Right hindlimb (tissue), 1 donor: ENCODE measurements at regions not wholly inside any gene's neighbourhood (a gene's known extent, or its start where the extent isn't known, plus 50 kb on each side); places are given as distances from the start of the nearest gene placed in this dataset.

Experiments
- DNase-seq: peaks from one replicate; pipeline ENCODE4 v3.0.0-alpha.2; 2018

DNA sequence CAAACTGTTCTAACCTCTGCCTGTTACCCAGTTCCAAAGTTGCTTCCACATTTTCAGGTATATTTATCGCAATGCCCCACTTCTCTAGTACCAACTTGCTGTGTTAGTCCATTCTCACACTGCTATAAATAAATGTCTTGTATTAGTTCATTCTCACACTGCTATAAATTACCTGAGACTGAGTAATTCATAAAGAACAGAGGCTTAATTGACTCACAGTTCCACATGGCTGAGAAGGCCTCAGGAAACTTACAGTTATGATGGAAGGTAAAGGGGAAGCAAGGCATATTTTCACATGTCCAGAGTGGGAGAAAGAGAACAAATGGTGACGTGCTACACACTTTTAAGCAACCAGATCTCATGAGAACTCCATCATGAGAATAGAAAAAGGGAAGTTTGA is 130.4 kb upstream of the C11orf87 start:
- no peak for DNase-seq

DNA sequence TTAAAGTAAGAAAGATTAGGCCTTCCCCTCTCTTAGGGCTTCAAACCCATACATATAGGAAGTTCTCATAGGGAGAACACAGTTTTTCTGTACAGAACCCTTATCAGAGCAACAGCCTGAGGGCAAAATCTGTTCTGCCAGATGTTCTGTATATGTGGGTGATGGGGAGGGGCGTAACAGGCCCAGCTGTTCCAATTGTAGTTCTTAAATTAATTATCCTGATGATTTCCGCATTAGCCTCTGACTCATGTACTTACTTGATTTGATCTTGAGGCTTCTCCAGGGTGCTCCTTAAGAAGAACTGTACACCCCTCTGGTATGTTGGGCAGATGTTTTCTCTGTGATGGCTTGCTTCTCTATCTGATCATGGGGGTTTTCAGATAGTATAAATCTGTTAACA is 123.1 kb upstream of the C11orf87 start:
- no peak for DNase-seq

DNA sequence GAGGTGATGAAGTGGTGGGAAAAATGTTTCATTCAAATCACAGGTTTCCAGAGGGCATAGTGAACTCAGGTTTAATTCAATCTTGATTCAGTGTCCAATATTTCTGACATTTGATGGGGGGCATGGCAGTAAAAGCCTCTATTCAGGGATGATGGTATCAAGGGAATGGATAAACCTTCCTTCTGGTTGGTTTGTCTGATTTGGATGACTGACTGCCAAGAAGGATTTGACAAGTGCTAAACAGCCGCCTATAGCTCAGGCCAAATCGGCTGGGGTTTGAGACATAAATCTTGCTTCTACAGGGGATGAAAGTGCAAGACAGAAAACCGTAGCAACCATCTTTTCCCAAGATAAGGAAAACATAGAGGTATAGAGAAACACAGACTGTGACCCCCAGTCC is 121.8 kb upstream of the C11orf87 start:
- no peak for DNase-seq

DNA sequence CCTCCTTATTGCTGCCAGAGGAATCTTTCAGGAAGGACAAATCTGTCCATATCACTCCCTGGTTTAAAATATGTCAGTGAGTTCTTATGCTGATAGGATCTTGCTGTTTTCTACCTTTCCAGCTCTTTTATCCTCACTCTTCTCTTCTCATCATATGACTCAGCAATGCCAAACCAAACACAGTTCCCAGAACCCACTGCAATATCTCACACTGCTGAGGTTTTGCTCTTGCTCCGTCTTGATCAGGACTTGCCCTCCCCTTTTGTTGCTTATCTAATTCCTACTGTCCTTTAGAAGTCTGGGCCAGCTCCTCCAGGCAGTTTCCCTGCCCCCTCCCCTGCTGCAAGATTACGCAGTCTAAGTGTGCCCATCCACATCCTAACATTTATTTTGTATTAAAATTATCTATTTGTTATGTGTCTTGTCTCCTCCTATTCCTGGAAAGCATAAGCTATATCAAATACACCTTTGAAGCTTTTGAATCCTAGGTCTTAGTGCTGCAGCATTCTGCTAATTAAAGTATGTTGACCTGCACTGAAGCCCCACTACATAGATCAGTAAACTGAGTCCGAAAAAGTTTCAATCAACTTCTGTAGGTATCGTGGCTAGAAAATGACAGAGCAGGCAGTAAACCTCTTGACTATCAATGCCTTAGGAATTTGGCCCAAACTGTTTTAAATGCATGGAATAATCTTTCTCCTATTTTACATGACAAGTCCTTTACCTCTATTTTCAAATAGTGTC is 119.2 kb upstream of the C11orf87 start:
- no peak for DNase-seq

DNA sequence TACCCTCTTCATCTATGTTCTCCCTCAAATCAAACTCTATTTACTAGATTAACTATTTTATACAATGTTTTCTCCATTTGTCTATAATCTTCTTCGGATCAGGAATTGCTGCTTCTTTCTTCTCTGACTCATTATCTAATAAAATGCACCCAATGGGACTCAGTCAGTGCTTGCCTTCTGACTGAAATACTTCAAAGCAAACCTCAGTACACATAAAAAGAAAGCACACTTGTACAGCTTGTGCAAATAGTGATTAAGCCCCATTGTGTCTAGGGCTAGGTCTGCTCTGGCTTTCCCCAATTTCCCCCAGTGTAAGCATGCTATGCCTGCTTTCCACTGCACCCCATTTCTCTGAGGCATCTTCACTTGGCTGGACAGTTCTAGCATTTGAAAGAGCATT is 118.6 kb upstream of the C11orf87 start:
- no peak for DNase-seq

DNA sequence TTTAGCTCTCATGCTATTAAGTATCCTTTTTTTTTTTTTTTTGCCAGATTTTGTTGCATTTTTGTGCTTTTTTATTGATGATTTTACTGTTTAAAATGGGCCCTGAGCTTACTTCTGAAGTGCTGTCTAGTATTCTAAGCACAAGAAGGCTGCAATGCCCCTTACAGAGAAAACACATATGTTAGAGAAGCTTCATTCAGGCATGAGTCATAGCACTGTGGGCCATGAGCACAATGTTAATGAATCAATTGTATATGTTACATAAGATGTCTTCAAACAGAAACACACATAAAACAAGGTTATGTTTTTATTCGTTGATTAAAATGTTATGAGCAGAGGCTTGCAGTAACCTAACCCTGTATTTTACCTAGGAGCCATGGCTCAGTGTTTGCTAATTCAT is 117.8 kb upstream of the C11orf87 start:
- DNase-seq: no peak

DNA sequence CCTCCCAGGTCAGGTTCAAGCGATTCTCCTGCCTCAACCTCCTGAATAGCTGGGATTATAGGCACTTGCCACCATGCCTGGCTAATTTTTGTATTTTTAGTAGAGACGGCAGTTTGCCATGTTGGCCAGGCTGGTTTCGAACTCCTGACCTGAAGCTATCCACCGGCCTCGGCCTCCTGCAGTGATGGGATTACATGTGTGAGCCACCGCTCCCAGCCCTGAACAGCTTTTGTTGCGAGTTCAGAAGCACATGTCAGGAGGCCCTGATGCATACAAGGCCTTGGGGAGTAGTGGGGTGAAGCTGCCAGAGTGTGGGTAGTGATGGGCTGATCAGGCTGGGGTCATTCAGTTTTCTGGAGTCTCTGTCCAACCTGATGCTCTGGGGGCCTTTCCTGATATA is 117.0 kb upstream of the C11orf87 start:
- DNase-seq: no peak

DNA sequence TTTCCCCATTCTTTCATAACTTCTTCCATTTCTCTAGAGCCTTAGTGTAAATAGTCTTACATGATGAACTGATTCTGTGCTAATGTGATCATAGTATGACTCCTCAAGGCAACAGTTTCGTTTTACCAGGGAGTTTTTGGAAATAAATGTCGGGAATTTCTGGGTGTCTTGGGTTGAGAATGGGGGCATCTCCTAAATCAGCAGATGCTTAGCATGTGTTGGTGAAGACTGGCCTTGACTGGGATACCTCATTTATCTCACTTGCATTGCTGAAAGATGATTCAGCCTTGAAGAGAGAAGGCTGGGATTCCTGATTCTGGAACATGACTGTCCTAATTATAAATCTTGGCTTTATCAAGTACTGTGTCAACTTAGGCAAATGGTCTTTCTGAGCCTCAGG is 115.7 kb upstream of the C11orf87 start:
- no peak for DNase-seq

DNA sequence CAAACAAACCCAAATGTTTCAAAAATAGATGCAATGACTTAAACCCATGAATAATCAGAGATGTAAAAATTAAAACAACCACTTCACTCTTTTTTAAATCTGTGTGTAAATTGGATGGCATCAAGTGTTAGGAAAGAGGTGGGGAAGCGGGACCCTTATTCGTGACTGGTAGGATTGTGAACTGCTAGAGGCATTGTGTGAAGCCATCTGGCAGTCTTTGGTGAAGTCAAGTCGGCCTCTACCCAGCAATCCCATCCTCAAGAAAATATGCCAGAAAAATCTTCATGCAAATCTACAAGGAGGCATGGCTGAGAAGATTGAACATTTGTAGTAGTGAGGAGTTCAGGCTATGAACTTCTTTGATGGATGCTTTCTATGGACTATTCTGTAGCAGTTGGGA is 114.6 kb upstream of the C11orf87 start:
- no peak for DNase-seq

DNA sequence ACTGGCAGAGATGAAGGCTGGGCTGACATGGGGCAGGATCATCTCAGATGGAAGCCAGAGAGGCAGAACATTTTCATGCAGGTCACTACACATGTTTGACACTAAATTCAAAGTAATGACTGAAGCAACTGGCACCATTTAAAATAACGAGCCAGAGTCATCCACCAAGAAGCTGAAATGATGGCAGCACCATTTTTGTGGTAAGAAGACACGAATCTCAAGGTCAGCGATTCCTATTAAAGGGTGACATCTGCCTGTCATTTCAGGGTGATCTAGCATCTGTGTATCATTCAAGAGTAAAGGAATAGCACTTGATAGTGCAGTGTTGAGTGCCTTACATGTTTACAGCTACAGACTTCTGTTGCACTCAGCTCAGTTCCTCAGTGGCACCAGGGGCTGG is 113.4 kb upstream of the C11orf87 start:
- DNase-seq: no peak

DNA sequence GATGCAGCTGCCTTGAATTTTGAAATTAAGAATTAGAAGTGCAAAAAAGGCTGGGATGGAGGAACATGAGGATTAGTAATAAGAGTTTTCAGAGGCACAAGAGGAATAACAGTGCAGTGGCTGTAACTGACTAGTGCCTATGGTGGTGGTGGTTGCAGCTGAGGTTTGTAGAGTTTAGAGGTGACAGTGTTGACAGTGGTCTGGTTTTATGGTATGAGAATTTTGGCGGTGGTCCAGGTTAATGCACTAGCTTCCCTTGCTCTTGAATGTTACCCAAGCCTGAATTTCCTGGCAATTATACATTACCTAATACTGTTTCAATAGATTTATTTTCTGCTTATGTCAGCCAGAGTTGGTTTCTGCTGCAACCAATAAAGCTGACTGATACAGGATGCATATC is 112.8 kb upstream of the C11orf87 start:
- DNase-seq: no peak

DNA sequence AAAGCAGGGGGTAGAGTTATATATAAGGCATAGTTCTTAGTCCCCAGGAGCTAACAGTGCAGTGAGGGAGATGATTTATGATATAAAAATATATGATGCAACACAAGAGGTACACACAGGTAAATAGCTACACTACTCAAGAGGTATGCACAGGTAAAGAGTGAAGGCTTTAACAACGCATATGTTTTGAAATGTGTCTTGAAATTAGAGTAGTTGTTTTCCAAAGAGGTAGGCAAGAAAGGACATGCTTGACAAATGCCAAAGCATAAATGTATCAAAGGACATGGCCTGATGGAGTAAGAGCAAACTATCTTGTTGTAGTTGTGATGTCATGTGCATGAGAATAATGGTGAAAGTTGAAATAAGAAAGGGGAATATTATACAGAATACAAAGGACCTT is 104.3 kb upstream of the C11orf87 start:
- DNase-seq: no peak

DNA sequence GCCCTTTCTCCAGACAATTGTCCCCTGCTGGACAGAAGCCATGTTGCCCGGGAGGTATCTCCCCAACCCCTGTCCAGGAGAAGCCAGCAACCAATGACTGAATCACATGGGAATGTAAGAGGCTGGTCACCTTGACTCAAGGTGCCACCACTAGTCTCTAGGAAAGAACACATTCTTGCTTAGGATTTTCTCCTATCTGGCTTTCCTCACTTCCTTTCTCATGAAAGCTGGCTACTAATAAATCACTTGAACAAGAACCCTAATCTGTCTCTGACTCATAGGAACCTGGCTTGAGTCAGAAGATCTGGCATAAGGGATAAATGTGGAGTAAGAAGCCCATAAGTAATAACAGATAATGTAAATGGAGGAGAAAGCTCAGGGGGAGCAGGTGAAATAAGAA is 101.4 kb upstream of the C11orf87 start:
- no peak for DNase-seq

DNA sequence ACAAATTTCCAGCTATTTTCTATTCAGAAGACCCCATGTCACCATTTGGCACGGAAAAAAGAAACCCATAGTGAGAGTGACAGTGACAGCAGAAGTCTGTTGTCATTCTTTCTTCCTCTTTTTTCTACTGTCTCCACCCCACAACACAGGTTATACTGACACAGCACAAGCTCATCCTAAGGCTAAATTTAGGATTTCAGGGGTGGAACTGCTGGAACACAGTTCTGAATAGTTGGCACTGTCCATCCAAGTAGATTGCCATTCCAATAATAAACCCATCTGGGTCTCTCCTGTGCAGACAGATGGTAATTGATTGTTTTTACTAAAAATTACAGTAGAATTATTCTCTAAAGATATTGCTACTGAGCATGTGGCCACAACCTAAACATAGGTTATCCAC is 95.2 kb upstream of the C11orf87 start:
- DNase-seq: no peak

DNA sequence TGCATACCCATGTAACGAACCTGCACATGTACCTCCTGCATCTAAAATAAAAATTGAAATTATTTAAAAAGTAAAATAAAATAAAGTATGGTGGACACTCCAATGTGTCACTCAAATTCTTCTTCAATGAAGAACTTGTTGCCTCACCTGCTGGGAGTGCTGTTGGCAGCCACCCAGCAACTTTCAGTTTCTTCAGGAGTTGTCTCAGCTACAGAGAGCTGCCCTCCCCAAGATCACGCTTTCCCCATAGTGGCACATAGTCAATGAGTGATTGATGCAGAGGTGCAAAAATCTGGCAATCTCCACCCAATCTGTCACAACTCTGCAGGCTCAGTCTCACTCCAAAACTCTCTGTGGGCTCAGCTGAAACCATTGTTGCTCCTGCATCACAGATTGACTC is 92.3 kb upstream of the C11orf87 start:
- no peak for DNase-seq

DNA sequence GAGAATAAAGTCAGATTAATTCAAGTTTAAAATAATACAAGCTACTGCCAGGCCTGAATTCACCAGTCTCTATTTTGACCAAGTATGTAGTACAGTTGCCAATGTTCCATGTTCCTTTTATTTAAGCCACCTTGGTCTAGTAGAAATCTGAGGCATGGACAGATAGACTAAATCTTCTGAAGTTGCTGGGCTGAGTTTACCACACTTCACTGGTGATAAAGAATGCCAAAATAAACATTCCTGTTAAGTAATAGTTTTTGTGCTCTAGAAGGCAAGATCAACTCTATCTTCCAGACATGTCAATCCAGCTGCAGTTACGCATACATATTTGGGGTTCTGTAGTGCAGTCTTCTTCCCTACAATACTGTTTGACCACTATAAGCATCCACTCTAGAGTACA is 83.9 kb upstream of the C11orf87 start:
- DNase-seq: no peak

DNA sequence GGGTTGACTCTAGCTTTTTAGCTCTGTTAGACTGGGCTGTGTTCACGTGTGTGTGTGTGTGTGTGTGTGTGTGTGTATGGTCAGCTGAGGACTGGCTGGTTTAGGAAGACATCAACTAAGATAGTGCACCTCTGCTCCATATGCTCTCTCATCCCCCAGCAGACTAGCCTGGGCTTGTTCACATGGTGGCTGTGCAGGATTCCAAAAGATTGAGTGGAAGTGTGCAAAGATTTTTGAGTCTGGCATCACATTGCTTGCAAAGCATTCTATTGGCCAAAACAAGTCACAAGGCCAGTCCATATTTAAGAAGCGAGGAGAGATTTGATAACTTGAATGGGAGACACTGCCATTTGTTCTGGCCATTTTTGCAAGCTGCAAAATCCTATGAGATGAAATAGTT is 79.7 kb upstream of the C11orf87 start:
- no peak for DNase-seq

DNA sequence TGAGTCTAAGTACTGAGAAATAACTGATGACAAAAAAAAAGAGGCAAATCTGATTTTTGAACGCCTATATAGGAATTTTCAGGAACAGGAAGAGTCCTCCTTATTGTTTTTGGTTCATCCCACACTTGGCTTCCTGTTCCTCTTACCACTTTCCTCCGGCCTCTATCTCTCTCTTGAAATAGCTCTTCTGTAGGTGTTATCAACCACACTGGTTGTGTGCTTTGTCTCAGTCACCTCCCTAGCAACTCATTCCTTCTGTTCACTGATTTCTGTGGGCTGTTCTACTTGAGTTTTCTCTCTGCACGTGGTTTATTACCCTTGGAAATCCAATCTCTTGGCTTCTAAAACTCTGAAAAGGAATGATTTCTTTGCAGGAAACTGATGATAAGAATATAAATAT is 78.7 kb upstream of the C11orf87 start:
- DNase-seq: no peak

DNA sequence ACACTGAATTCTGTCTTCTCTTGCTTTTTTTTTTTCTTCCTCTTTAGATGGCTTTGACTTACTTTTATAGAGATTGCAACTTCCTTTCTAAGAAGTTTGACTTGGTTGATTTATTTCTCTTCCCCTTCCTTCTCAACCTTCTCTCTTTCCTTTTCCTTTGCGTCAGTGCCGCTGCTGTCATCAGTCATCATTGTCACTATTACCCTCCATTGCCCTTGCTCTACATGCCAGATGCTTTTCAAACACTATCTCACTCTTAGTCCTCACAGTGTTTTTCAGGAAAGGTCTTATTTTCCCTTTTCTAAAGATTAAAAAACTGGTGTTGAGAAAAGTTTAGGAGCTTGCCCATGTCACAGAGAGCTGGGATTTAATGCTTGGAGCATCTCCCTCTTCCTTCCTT is 74.7 kb upstream of the C11orf87 start:
- DNase-seq: no peak

DNA sequence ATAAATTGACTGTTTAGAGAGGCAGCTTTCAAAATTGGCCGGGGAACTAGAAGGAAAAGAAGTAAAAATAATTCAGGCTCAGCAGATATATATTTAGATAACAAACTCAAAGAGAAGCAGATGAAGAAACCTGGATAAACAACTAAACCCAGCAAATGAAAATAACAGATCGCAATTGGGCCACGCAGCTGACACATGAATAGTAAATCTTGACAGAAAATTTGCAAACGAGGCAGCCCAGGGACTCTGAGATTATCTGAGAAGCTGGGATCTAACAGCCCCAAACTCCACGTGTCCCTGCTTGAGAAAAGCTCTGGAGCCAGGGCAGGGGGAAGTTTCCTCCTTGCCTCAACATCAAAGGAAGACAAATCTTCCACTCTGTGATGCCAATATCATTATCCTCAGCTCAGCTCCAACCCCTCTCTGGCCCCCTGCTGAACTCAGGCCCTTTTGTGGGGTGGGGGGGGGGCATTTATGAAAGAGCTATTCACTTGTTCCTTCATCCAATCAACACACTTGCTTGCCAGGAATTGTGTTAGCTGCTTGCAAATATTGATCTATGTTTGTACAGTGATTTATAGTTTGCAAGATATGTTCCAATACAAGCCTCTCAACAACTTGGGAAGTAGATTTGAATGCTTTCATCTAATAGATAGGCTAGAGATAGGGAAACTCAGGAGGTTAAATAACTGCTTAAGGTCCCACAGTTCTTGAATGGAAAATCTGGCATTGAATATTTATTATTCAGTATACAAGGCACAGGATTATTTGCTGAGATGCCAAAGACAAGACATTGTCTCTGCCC is 72.5 kb upstream of the C11orf87 start:
- DNase-seq: no peak

DNA sequence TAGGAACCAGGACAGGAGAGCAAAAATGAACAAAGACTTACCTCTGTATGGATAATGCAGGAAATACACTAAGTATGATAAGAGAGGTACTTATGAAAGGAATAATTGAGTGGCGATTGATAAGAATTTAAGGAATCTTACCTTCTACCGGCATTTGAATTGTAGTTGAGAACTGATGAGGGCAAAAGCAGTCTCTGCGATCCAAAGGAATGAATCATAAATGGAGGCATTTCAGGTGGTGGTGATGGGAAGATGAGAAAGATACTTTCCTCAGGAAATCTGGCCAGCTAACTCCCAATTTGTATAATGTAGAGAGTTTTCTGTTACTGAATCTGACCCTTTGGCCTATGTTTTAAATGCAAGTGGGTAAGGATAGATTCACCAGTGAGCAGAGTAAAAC is 71.9 kb upstream of the C11orf87 start:
- no peak for DNase-seq

DNA sequence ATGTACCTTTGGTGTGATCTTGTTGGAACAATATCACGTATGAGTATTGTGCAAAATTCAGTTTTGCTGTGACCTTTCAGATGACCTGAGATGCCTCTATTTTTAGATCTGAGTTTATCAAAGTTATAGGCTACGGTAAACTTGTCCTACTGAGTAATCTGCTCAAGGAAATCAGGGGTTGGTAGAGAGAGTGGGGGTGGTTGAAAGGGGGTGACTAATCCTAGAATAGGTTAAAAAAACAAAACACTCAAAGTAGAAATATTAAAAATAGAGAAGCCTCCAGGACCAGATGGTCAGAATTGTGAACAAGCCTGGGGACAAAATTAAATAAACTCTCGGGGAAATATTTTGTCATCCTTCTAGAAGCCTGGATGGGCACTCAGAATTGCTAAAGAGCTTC is 59.9 kb upstream of the C11orf87 start:
- DNase-seq: no peak

DNA sequence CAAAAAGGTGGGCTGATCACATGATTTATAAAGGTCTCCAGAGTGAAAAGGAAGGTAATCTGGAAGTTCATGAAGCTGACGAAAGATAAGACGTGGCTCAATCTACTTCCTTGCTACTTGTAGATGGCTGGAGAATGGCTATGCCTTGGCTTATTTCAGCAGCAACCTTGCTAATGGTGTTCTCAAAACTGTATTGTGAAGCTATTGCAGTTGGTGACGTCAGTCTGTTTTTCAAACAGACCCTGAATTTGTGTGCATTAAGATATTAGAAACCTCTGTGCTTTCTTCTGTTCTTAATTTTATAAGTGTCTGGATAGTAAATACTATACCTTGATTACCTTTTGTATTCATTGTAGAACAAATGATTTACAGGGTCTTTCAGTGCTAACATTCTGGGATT is 58.3 kb upstream of the C11orf87 start:
- DNase-seq: no peak

DNA sequence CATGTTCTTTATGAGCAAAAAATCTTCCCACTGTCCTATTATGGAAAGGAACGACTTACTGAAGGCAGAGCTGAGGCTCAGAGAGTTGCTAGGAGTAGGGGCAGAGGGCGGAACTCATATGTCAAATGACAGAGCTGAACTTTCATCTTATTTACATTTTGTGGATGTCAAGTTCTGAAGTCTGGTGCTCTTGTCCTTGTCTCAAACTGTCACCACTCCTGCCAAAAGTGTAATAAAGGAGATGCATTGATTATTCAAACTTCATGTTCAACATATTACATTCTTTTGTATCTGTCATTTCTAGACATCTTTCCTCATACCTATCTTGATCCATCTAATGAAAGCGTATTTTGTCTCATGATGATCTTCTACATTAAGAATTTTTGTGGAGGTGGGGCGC is 57.1 kb upstream of the C11orf87 start:
- no peak for DNase-seq
